GM13977 (cell line): ENCODE measurements at regions not wholly inside any gene's neighbourhood (a gene's known extent, or its start where the extent isn't known, plus 50 kb on each side); places are given as distances from the start of the nearest gene placed in this dataset.

Experiments
- DNase-seq: peaks from one replicate; pipeline ENCODE4 v3.0.0; 2012; ENCODE audit warnings: low spot score
- in situ Hi-C: fragments of 300-500 bp; cut with MboI; formaldehyde crosslinking; loops from one replicate; pipeline ENCODE4 v1.12.0; 2022; ENCODE audit warnings: low sequenced_read_pairs, low pct_unique_long_range_greater_than_20kb, mixed read lengths, inconsistent platforms; ENCODE audit not compliant: unreplicated experiment
- TF ChIP-seq, protein P1 (sequence below): IDR thresholded peaks from 2 replicates; pipeline ENCODE4 v1.5.1; 2012; ENCODE audit warnings: mild to moderate bottlenecking, control low read depth; ENCODE audit not compliant: insufficient read depth; ENCODE audit errors: extremely low read depth, missing control alignments

GRCh38 chr22:48689206-48689605, 1138.5 kb downstream of the BRD1 start:
- in situ Hi-C loops = no loop called here
- TF ChIP-seq, protein P1, sequence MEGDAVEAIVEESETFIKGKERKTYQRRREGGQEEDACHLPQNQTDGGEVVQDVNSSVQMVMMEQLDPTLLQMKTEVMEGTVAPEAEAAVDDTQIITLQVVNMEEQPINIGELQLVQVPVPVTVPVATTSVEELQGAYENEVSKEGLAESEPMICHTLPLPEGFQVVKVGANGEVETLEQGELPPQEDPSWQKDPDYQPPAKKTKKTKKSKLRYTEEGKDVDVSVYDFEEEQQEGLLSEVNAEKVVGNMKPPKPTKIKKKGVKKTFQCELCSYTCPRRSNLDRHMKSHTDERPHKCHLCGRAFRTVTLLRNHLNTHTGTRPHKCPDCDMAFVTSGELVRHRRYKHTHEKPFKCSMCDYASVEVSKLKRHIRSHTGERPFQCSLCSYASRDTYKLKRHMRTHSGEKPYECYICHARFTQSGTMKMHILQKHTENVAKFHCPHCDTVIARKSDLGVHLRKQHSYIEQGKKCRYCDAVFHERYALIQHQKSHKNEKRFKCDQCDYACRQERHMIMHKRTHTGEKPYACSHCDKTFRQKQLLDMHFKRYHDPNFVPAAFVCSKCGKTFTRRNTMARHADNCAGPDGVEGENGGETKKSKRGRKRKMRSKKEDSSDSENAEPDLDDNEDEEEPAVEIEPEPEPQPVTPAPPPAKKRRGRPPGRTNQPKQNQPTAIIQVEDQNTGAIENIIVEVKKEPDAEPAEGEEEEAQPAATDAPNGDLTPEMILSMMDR = no peak
- no peak for DNase-seq

GRCh38 chr22:48688366-48688765, 1139.3 kb downstream of the BRD1 start:
- in situ Hi-C loops = no loop called here
- TF ChIP-seq, protein P1 = no peak
- no peak for DNase-seq

DNA sequence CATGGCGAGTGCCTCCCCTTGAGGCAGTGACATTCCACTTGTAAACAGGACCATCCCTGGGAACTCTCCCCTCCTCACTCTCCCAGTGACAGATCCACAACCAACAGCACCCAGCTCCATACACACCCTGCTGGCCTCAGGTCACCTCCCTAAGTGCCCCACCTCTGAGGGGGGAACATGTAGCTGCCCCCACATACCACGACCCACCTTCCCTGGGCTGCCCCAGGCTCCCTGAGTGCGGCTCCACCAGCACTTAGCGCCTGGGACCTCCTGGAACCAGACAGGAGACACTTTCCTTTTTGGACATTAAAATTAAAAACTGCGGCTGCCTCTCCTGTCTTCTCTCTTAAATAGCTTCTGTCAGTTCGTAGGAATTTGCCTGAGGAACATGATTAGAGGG, 1140.1 kb downstream of the BRD1 start:
- in situ Hi-C loops = no loop called here
- no peak for DNase-seq
- TF ChIP-seq, protein P1 = no peak

DNA sequence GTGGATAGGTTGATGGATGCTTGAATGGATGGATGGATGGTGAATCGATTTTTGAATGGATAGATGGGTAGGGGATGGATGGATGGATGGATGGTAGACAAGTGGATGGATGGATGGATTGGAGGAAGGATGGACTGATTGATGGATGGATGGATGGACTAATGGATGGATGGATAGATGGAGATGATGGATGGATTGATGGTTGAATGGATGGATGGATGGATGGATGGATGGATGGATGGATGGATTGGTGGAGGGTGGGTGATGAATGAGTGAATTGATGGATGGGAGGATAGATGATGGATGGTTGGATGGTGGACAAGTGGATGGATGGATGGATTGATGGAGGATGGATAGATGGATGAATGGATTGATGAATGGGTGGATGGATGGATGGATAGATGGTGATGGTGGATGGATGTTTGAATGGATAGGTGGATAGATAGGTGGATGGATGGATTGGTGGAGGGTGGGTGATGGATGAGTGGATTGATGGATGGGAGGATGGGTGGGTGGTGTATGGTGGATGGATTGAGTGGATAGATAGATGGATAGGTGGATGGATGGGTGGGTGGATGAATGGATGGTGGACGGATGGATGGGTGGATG, 1140.9 kb downstream of the BRD1 start:
- in situ Hi-C loops = no loop called here
- TF ChIP-seq, protein P1 = no peak
- no peak for DNase-seq

- in situ Hi-C loops = no loop called here
- TF ChIP-seq, protein P1 = no peak
- no peak for DNase-seq
Observed at GRCh38 chr22:48685767-48686166, 1141.9 kb downstream of the BRD1 start.

DNA sequence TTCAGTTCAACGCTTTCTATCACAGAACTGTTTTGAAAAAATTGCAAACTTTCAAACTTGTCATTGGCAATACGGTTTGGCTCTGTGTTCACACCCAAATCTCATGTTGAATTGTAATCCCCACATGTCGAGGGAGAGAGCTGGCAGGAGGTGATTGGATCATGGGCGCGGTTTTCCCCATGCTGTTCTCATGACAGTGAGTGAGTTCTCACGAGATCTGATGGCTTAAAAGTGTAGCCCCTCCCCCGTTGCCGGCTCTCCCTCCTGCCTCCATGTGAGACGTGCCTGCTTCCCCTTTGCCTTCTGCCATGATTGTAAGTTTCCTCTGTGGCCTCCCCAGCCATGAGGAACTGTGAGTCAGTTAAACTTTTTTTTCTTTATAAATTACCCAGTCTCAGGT, 1144.0 kb downstream of the BRD1 start:
- in situ Hi-C loops = no loop called here
- TF ChIP-seq, protein P1 = no peak
- no peak for DNase-seq
